IMR-90 (cell line): ENCODE measurements at regions not wholly inside any gene's neighbourhood (a gene's known extent, or its start where the extent isn't known, plus 50 kb on each side); places are given as distances from the start of the nearest gene placed in this dataset.

Experiments used
- ATAC-seq: fragments of 200-7000 bp; cut with Tn5 transposase; 2 replicates; pipeline ENCODE4 v1.9.1; 2020; ENCODE audit warnings: low read depth, mild to moderate bottlenecking, moderate library complexity
- BruUV-seq: library from RNA; stranded (reverse); fragments of 400-500 nt; replicated peaks from 2 replicates; lab custom pipeline; 2021; lab: Mats Ljungman, UMichigan
- CTCF ChIA-PET: fragments of 300-600 bp; formaldehyde crosslinking; extraction: SDS; loops from one replicate; lab custom pipeline; 2021; ENCODE audit warnings: antibody characterized with exemption; lab: Yijun Ruan, JAX
- POLR2A ChIA-PET: fragments of 300-600 bp; sonication (Branson Sonifier 250); formaldehyde crosslinking; loops from one replicate; lab custom pipeline; 2022; ENCODE audit warnings: antibody characterized with exemption; ENCODE audit not compliant: unreplicated experiment; lab: Charles Lee
- DNase-seq: peaks from one replicate; pipeline ENCODE4 v3.0.0; 2013
- H2AFZ ChIP-seq: replicated peaks from 2 replicates; pipeline ENCODE3; 2013; ENCODE audit warnings: low read length, mild to moderate bottlenecking; ENCODE audit not compliant: poor library complexity
- H2AK5ac ChIP-seq: 2 replicates; pipeline ENCODE4 v1.6.1; 2013; ENCODE audit warnings: low read depth, low read length, inconsistent platforms
- H2AK9ac ChIP-seq: replicated peaks from 2 replicates; pipeline ENCODE3; 2013; ENCODE audit warnings: mild to moderate bottlenecking, low read depth, low read length, moderate library complexity; ENCODE audit not compliant: poor library complexity
- H2BK120ac ChIP-seq: 2 replicates; pipeline ENCODE4 v1.6.1; 2013; ENCODE audit warnings: low read depth, low read length, inconsistent platforms
- H2BK15ac ChIP-seq: 3 replicates; pipeline ENCODE4 v1.6.1; 2013; ENCODE audit warnings: low read depth, low read length, inconsistent platforms
- H2BK20ac ChIP-seq: 2 replicates; pipeline ENCODE4 v1.6.1; 2013; ENCODE audit warnings: low read depth, mild to moderate bottlenecking, inconsistent platforms, low read length, moderate library complexity
- H2BK5ac ChIP-seq: 2 replicates; pipeline ENCODE4 v1.6.1; 2013; ENCODE audit warnings: mild to moderate bottlenecking, low read depth, low read length, inconsistent platforms; ENCODE audit not compliant: poor library complexity, severe bottlenecking
- H3K14ac ChIP-seq: replicated peaks from 2 replicates; pipeline ENCODE4 v1.6.1; 2013; ENCODE audit warnings: low read depth, low read length, inconsistent platforms
- H3K18ac ChIP-seq: 2 replicates; pipeline ENCODE4 v1.6.1; 2013; ENCODE audit warnings: low read depth, low read length, control low read depth
- H3K23ac ChIP-seq: 2 replicates; pipeline ENCODE4 v1.6.1; 2013; ENCODE audit warnings: low read depth, low read length, inconsistent platforms
- H3K27ac ChIP-seq: 2 replicates; pipeline ENCODE4 v1.5.1; 2013; ENCODE audit warnings: mild to moderate bottlenecking, control low read depth, low read length; ENCODE audit not compliant: insufficient read depth
- H3K27me3 ChIP-seq: 2 replicates; pipeline ENCODE4 v1.6.1; 2013; ENCODE audit warnings: low read length; ENCODE audit not compliant: control insufficient read depth, insufficient read depth
- H3K36me3 ChIP-seq: 2 replicates; pipeline ENCODE4 v1.6.1; 2013; ENCODE audit warnings: low read length, mixed read lengths; ENCODE audit not compliant: control insufficient read depth, insufficient read depth
- H3K4ac ChIP-seq: 2 replicates; pipeline ENCODE4 v1.6.1; 2013; ENCODE audit warnings: low read depth, low read length, inconsistent platforms
- H3K4me1 ChIP-seq: 2 replicates; pipeline ENCODE4 v1.6.1; 2013; ENCODE audit warnings: low read length, mixed read lengths; ENCODE audit not compliant: control insufficient read depth, insufficient read depth
- H3K4me2 ChIP-seq: 2 replicates; pipeline ENCODE4 v1.6.1; 2013; ENCODE audit warnings: low read depth, mild to moderate bottlenecking, control low read depth, low read length, moderate library complexity
- H3K4me3 ChIP-seq: 2 replicates; pipeline ENCODE4 v1.5.1; 2013; ENCODE audit warnings: low read depth, mild to moderate bottlenecking, control low read depth, low read length, moderate library complexity; ENCODE audit not compliant: insufficient read depth
- H3K56ac ChIP-seq: 2 replicates; pipeline ENCODE4 v1.6.1; 2013; ENCODE audit warnings: low read length, inconsistent platforms; ENCODE audit not compliant: insufficient read depth; ENCODE audit errors: extremely low read depth
- H3K79me1 ChIP-seq, 2 experiments: 2 replicates each; pipeline ENCODE4 v1.6.1; 2013; ENCODE audit warnings: low read length in 2 of 2, inconsistent platforms in 1 of 2, low read depth in 1 of 2
- H3K9ac ChIP-seq: 2 replicates; pipeline ENCODE4 v1.6.1; 2013; ENCODE audit warnings: low read depth, low read length, control low read depth
- H3K9me1 ChIP-seq: 2 replicates; pipeline ENCODE4 v1.6.1; 2013; ENCODE audit warnings: low read length, inconsistent platforms; ENCODE audit not compliant: insufficient read depth
- H3K9me3 ChIP-seq: 2 replicates; pipeline ENCODE4 v1.6.1; 2013; ENCODE audit warnings: low read length; ENCODE audit not compliant: control insufficient read depth, insufficient read depth
- H4K20me1 ChIP-seq: 2 replicates; pipeline ENCODE4 v1.6.1; 2013; ENCODE audit warnings: low read length, inconsistent platforms; ENCODE audit not compliant: insufficient read depth
- H4K5ac ChIP-seq: 2 replicates; pipeline ENCODE4 v1.6.1; 2013; ENCODE audit warnings: mild to moderate bottlenecking, low read depth, low read length, control low read depth
- H4K8ac ChIP-seq, 2 experiments: 2 replicates each; pipeline ENCODE4 v1.6.1; 2013; ENCODE audit warnings: low read depth in 2 of 2, low read length in 2 of 2, control low read depth in 1 of 2, inconsistent platforms in 1 of 2
- H4K91ac ChIP-seq: 2 replicates; pipeline ENCODE4 v1.6.1; 2013; ENCODE audit warnings: low read depth, low read length, inconsistent platforms; ENCODE audit not compliant: insufficient read depth
- BHLHE40 ChIP-seq: fragments of 150-350 bp; IDR thresholded peaks from 2 replicates; pipeline ENCODE4 v1.6.1; 2016; ENCODE audit warnings: mild to moderate bottlenecking, low read depth, low read length
- CEBPB ChIP-seq: IDR thresholded peaks from 2 replicates; pipeline ENCODE4 v1.6.1; 2012; ENCODE audit warnings: low read depth, low read length, improper control_type of control experiment
- CHD1 ChIP-seq: IDR thresholded peaks from 2 replicates; pipeline ENCODE4 v1.6.1; 2012; ENCODE audit warnings: low read depth, low read length, improper control_type of control experiment
- FOS ChIP-seq: fragments of 150-350 bp; IDR thresholded peaks from 2 replicates; pipeline ENCODE4 v1.6.1; 2016; ENCODE audit warnings: low read depth, low read length
- MAFK ChIP-seq: IDR thresholded peaks from 2 replicates; pipeline ENCODE4 v1.6.1; 2012; ENCODE audit warnings: low read depth, low read length, improper control_type of control experiment
- MAZ ChIP-seq: IDR thresholded peaks from 2 replicates; pipeline ENCODE4 v1.6.1; 2012; ENCODE audit warnings: low read depth, mild to moderate bottlenecking, low read length, improper control_type of control experiment, moderate library complexity, borderline replicate concordance
- MXI1 ChIP-seq: IDR thresholded peaks from 2 replicates; pipeline ENCODE4 v1.6.1; 2012; ENCODE audit warnings: low read depth, mild to moderate bottlenecking, low read length, moderate library complexity, borderline replicate concordance
- NFE2L2 ChIP-seq: fragments of 150-350 bp; IDR thresholded peaks from 2 replicates; pipeline ENCODE4 v1.6.1; 2016; ENCODE audit warnings: low read depth, mild to moderate bottlenecking, low read length
- POLR2A ChIP-seq: IDR thresholded peaks from 2 replicates; pipeline ENCODE4 v1.6.1; 2012; ENCODE audit warnings: mild to moderate bottlenecking, low read depth, low read length
- RAD21 ChIP-seq: IDR thresholded peaks from 2 replicates; pipeline ENCODE4 v1.6.1; 2012; ENCODE audit warnings: low read length, improper control_type of control experiment
- RCOR1 ChIP-seq: IDR thresholded peaks from 2 replicates; pipeline ENCODE4 v1.6.1; 2012; ENCODE audit warnings: mild to moderate bottlenecking, low read length, improper control_type of control experiment; ENCODE audit not compliant: insufficient replicate concordance
- RFX5 ChIP-seq: IDR thresholded peaks from 2 replicates; pipeline ENCODE4 v1.8.0; 2012; ENCODE audit warnings: low read depth, mild to moderate bottlenecking, low read length, moderate library complexity
- SMC3 ChIP-seq: fragments of 150-350 bp; IDR thresholded peaks from 2 replicates; pipeline ENCODE4 v1.6.1; 2016; ENCODE audit warnings: low read depth, mild to moderate bottlenecking, antibody characterized with exemption, low read length, moderate library complexity
- WGBS, 2 experiments: methylation state at CpG; one replicate each; pipeline versions ENCODE4 v1.1.5 to v1.1.7; 2013; ENCODE audit warnings: missing lambda C conversion rate in 2 of 2; ENCODE audit not compliant: insufficient read length in 1 of 2; ENCODE audit errors: extremely low coverage in 2 of 2; 5-methylcytosine and 5-hydroxymethylcytosine counted together
- dilution Hi-C: fragments of 300-500 bp; cut with HindIII; formaldehyde crosslinking; loops from one replicate; pipeline ENCODE4 v1.14.3; 2018; ENCODE audit warnings: low sequenced_read_pairs; ENCODE audit not compliant: unreplicated experiment
- in situ Hi-C: fragments of 300-500 bp; cut with MboI; formaldehyde crosslinking; loops from 3 replicates; pipeline ENCODE4 v1.14.3; 2019; ENCODE audit warnings: low sequenced_read_pairs, inconsistent platforms, mixed read lengths
- intact Hi-C: fragments of 100-400 bp; cut with micrococcal nuclease; formaldehyde crosslinking; loops from 2 replicates; pipeline ENCODE4 v1.10.0; 2022
- TF ChIP-seq, protein P1 (sequence below): conservative IDR thresholded peaks from 2 replicates; pipeline ENCODE4 v1.5.1; 2012; ENCODE audit warnings: mild to moderate bottlenecking, low read depth, low read length, improper control_type of control experiment
- TF ChIP-seq, protein P2 (sequence below): fragments of 150-350 bp; IDR thresholded peaks from 2 replicates; pipeline ENCODE4 v1.6.1; 2017; ENCODE audit warnings: mild to moderate bottlenecking, antibody characterized with exemption, low read length, low read depth
- TF ChIP-seq, protein P3 (sequence below): fragments of 150-350 bp; IDR thresholded peaks from 2 replicates; pipeline ENCODE4 v1.6.1; 2016; ENCODE audit warnings: low read depth, mild to moderate bottlenecking, low read length, moderate library complexity, borderline replicate concordance

DNA sequence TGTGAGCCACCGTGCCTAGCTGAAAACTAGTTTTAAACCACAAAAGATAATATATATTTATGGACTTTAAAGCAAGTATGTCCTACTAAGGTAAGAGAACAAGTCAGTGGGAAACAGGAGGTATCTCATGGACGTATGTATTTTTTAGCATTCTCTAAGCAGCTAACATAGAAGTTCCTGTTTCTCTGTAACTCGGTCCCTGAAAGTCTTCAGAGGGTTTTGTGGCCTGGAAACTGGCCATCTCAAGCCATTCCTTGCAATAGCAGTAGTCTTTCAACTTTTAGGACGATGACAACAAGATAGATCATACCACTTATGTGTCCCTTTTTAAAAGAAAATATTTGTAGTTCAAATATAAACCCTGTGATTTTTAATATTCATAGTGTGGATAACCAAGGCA lies 95.6 kb upstream of the RALGAPA2 start:
- no peaks in the 10 kb centered on the region for H3K79me1 ChIP-seq
- no peaks in the 10 kb centered on the region for H4K20me1 ChIP-seq
- no peak overlapping the region for H3K27ac ChIP-seq
- H2AK5ac ChIP-seq: no peak overlapping the region
- H3K9me3 ChIP-seq: no peaks in the 10 kb centered on the region
- DNase-seq (no peak), ATAC-seq (no peak)
- H4K91ac ChIP-seq: no peak overlapping the region
- no peaks in the 10 kb centered on the region for H3K9me1 ChIP-seq
- H2AK9ac ChIP-seq: no peak overlapping the region
- H3K4me1 ChIP-seq: no peaks in the 10 kb centered on the region
- intact Hi-C loops: no loop called here
- no peak overlapping the region for H3K18ac ChIP-seq
- no peak overlapping the region for H3K56ac ChIP-seq
- H2BK20ac ChIP-seq: no peak overlapping the region
- no peak overlapping the region for H2BK120ac ChIP-seq
- POLR2A ChIA-PET: no interaction called here
- no peak overlapping the region for H3K23ac ChIP-seq
- no peaks in the 10 kb centered on the region for H3K36me3 ChIP-seq
- in situ Hi-C loops: no loop called here
- H3K14ac ChIP-seq: no peak overlapping the region
- CTCF ChIA-PET: no interaction called here
- H2AFZ ChIP-seq: no peak overlapping the region
- no peak overlapping the region for H2BK5ac ChIP-seq
- H3K4me3 ChIP-seq: no peak overlapping the region
- no peak overlapping the region for H3K4me2 ChIP-seq
- no peak overlapping the region for H3K4ac ChIP-seq
- no peak overlapping the region for H3K9ac ChIP-seq
- BruUV-seq: no TSS peak
- no peak overlapping the region for H4K5ac ChIP-seq
- dilution Hi-C loops: no loop called here
- TF ChIP-seq RFX5: no peak
- no peak for TF ChIP-seq SMC3
- no peak for TF ChIP-seq MXI1
- TF ChIP-seq, protein P1, sequence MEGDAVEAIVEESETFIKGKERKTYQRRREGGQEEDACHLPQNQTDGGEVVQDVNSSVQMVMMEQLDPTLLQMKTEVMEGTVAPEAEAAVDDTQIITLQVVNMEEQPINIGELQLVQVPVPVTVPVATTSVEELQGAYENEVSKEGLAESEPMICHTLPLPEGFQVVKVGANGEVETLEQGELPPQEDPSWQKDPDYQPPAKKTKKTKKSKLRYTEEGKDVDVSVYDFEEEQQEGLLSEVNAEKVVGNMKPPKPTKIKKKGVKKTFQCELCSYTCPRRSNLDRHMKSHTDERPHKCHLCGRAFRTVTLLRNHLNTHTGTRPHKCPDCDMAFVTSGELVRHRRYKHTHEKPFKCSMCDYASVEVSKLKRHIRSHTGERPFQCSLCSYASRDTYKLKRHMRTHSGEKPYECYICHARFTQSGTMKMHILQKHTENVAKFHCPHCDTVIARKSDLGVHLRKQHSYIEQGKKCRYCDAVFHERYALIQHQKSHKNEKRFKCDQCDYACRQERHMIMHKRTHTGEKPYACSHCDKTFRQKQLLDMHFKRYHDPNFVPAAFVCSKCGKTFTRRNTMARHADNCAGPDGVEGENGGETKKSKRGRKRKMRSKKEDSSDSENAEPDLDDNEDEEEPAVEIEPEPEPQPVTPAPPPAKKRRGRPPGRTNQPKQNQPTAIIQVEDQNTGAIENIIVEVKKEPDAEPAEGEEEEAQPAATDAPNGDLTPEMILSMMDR: no peak
- TF ChIP-seq FOS: no peak
- TF ChIP-seq, protein P2, sequence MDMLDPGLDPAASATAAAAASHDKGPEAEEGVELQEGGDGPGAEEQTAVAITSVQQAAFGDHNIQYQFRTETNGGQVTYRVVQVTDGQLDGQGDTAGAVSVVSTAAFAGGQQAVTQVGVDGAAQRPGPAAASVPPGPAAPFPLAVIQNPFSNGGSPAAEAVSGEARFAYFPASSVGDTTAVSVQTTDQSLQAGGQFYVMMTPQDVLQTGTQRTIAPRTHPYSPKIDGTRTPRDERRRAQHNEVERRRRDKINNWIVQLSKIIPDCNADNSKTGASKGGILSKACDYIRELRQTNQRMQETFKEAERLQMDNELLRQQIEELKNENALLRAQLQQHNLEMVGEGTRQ: no peak
- TF ChIP-seq BHLHE40: no peak
- no peak for TF ChIP-seq POLR2A
- TF ChIP-seq NFE2L2: no peak
- no peak for TF ChIP-seq CEBPB
- TF ChIP-seq MAZ: no peak
- no peak for TF ChIP-seq RAD21
- TF ChIP-seq MAFK: no peak
- TF ChIP-seq CHD1: no peak
- no peak for TF ChIP-seq RCOR1
- TF ChIP-seq, protein P3, sequence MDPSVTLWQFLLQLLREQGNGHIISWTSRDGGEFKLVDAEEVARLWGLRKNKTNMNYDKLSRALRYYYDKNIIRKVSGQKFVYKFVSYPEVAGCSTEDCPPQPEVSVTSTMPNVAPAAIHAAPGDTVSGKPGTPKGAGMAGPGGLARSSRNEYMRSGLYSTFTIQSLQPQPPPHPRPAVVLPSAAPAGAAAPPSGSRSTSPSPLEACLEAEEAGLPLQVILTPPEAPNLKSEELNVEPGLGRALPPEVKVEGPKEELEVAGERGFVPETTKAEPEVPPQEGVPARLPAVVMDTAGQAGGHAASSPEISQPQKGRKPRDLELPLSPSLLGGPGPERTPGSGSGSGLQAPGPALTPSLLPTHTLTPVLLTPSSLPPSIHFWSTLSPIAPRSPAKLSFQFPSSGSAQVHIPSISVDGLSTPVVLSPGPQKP: no peak
- H3K27me3 ChIP-seq: no peaks in the 10 kb centered on the region
- WGBS, 2 experiments: no CpG with 5 or more reads among the region's 4 CpGs
- no peak overlapping the region for H2BK15ac ChIP-seq
- H4K8ac ChIP-seq: no peak overlapping the region
